Caco-2 (cell line): ENCODE measurements at regions not wholly inside any gene's neighbourhood (a gene's known extent, or its start where the extent isn't known, plus 50 kb on each side); places are given as distances from the start of the nearest gene placed in this dataset.

Experiments used
- BruUV-seq: library from RNA; stranded (reverse); fragments of 400-500 nt; replicated peaks from 2 replicates; lab custom pipeline; 2021; lab: Mats Ljungman, UMichigan
- CTCF ChIA-PET: fragments of 300-600 bp; sonication (Branson Sonifier 250); formaldehyde crosslinking; loops from one replicate; lab custom pipeline; 2022; ENCODE audit warnings: antibody characterized with exemption; lab: Charles Lee
- POLR2A ChIA-PET: fragments of 300-600 bp; sonication (Branson Sonifier 250); formaldehyde crosslinking; loops from one replicate; lab custom pipeline; 2022; ENCODE audit warnings: antibody characterized with exemption; lab: Charles Lee
- DNase-seq, 2 experiments: peaks; one replicate each; pipeline versions ENCODE4 v3.0.0 to v3.0.0-alpha.2; 2020 to 2022
- H3K27me3 ChIP-seq: replicated peaks from 2 replicates; pipeline ENCODE4 v1.6.0; 2011; ENCODE audit warnings: low read length; ENCODE audit not compliant: control insufficient read depth, insufficient read depth
- H3K36me3 ChIP-seq: 2 replicates; pipeline ENCODE4 v1.5.1; 2011; ENCODE audit warnings: low read length; ENCODE audit not compliant: control insufficient read depth, insufficient read depth
- H3K4me1 ChIP-seq: fragments of 250-450 bp; sonication (Bioruptor Pico); 2 replicates; pipeline ENCODE4 v1.5.1; 2020; ENCODE audit warnings: mild to moderate bottlenecking
- H3K4me3 ChIP-seq: 2 replicates; pipeline ENCODE4 v1.5.1; 2011; ENCODE audit warnings: low read depth, mild to moderate bottlenecking, control low read depth, low read length
- H3K9me3 ChIP-seq: fragments of 250-450 bp; sonication (Bioruptor Pico); 2 replicates; pipeline ENCODE4 v1.5.1; 2020; ENCODE audit warnings: mild to moderate bottlenecking, moderate library complexity
- H3K27ac Mint-ChIP-seq: one replicate; pipeline ENCODE4 v1.8.0; 2022; ENCODE audit warnings: mixed read lengths; ENCODE audit not compliant: unreplicated experiment
- H3K27me3 Mint-ChIP-seq: one replicate; pipeline ENCODE4 v1.8.0; 2022; ENCODE audit warnings: mixed read lengths; ENCODE audit not compliant: insufficient read depth, unreplicated experiment
- H3K36me3 Mint-ChIP-seq: one replicate; pipeline ENCODE4 v1.8.0; 2022; ENCODE audit warnings: mild to moderate bottlenecking, mixed read lengths; ENCODE audit not compliant: insufficient read depth, unreplicated experiment
- H3K4me1 Mint-ChIP-seq: one replicate; pipeline ENCODE4 v1.8.0; 2022; ENCODE audit warnings: low read depth, mixed read lengths; ENCODE audit not compliant: unreplicated experiment
- H3K4me3 Mint-ChIP-seq: one replicate; pipeline ENCODE4 v1.8.0; 2022; ENCODE audit warnings: mild to moderate bottlenecking, moderate library complexity, mixed read lengths; ENCODE audit not compliant: unreplicated experiment
- H3K9me3 Mint-ChIP-seq: one replicate; pipeline ENCODE4 v1.8.0; 2022; ENCODE audit warnings: mixed read lengths; ENCODE audit not compliant: unreplicated experiment
- CTCF ChIP-seq, 2 experiments: fragments of 200-600 bp in 1 of 2; IDR thresholded peaks; 1 replicate in 1 of 2; 2 replicates in 1 of 2; pipeline versions ENCODE4 v1.5.1 to v1.8.0; 2011 to 2022; ENCODE audit warnings: antibody characterized with exemption in 1 of 2, control low read depth in 1 of 2, inconsistent platforms in 1 of 2, low read depth in 1 of 2, low read length in 1 of 2, mild to moderate bottlenecking in 1 of 2, moderate library complexity in 1 of 2; ENCODE audit not compliant: insufficient read depth in 1 of 2, severe bottlenecking in 1 of 2, unreplicated experiment in 1 of 2
- intact Hi-C: fragments of 100-400 bp; cut with micrococcal nuclease; formaldehyde crosslinking; loops from one replicate; pipeline ENCODE4 v1.10.0; 2022; ENCODE audit not compliant: unreplicated experiment

DNA sequence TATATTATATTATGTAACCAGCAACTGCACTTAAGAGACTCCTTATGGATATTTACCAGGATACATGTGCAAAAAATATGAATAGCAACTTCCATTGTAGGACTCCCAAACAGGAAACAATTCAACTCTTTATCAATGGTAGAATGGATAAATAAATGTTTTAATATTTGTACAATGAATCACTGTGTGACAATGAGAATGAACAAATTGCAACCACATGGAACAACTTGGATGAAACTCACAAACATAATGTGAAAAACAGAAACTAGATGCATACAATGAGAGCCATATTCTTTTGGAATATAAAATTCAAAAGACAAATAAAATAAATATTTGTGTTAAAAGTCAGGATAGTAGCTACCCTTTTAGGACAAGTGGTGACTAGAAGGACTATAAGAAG, 1015.7 kb downstream of the TECRL start:
- Histone ChIP-seq H3K4me1 (no peaks in the 10 kb centered on the region), H3K27me3 (no peaks in the 10 kb centered on the region), H3K9me3 (no peaks in the 10 kb centered on the region), H3K36me3 (no peaks in the 10 kb centered on the region), H3K4me3 (no peak overlapping the region)
- no peak for DNase-seq
- no peaks in the 10 kb centered on the region for H3K36me3 Mint-ChIP-seq
- intact Hi-C loops = no loop called here
- ChIA-PET POLR2A (no interaction called here), CTCF (no interaction called here)
- H3K27ac Mint-ChIP-seq = no peak overlapping the region
- peaks cover 7% of the 10 kb centered on the region for H3K9me3 Mint-ChIP-seq
- no peaks in the 10 kb centered on the region for H3K27me3 Mint-ChIP-seq
- no peak for TF ChIP-seq CTCF (IDR thresholded peaks at IDR 0.05; ENCODE audit: insufficient read depth in 1 of 2, low read depth in 1 of 2, low read length in 1 of 2, severe bottlenecking in 1 of 2, unreplicated experiment in 1 of 2)
- H3K4me3 Mint-ChIP-seq = no peak overlapping the region
- H3K4me1 Mint-ChIP-seq = no peaks in the 10 kb centered on the region
- BruUV-seq = no TSS peak

- no peaks in the 10 kb centered on the region for H3K36me3 Mint-ChIP-seq
- H3K27ac Mint-ChIP-seq = no peak overlapping the region
- no peaks in the 10 kb centered on the region for H3K27me3 Mint-ChIP-seq
- Histone ChIP-seq H3K4me3 (no peak overlapping the region), H3K27me3 (no peaks in the 10 kb centered on the region), H3K4me1 (no peaks in the 10 kb centered on the region), H3K9me3 (no peaks in the 10 kb centered on the region), H3K36me3 (no peaks in the 10 kb centered on the region)
- no peaks in the 10 kb centered on the region for H3K4me1 Mint-ChIP-seq
- POLR2A ChIA-PET = no interaction called here
- CTCF ChIA-PET = no interaction called here
- H3K9me3 Mint-ChIP-seq = peaks cover 9% of the 10 kb centered on the region
- intact Hi-C loops = no loop called here
- no TSS peak for BruUV-seq
- TF ChIP-seq CTCF (IDR thresholded peaks at IDR 0.05; ENCODE audit: insufficient read depth in 1 of 2, low read depth in 1 of 2, low read length in 1 of 2, severe bottlenecking in 1 of 2, unreplicated experiment in 1 of 2) = no peak
- no peak overlapping the region for H3K4me3 Mint-ChIP-seq
- no peak for DNase-seq
Observed at GRCh38 chr4:63379750-63380522, 1029.3 kb downstream of the TECRL start.

- H3K9me3 Mint-ChIP-seq = no peaks in the 10 kb centered on the region
- H3K27me3 ChIP-seq = no peaks in the 10 kb centered on the region
- no peak overlapping the region for H3K4me3 ChIP-seq
- CTCF ChIA-PET = no interaction called here
- no peak for DNase-seq
- no peaks in the 10 kb centered on the region for H3K36me3 ChIP-seq
- no peak overlapping the region for H3K4me3 Mint-ChIP-seq
- H3K27ac Mint-ChIP-seq = no peak overlapping the region
- intact Hi-C loops = no loop called here
- H3K4me1 ChIP-seq = no peaks in the 10 kb centered on the region
- H3K27me3 Mint-ChIP-seq = no peaks in the 10 kb centered on the region
- no peak for TF ChIP-seq CTCF (IDR thresholded peaks at IDR 0.05; ENCODE audit: insufficient read depth in 1 of 2, low read depth in 1 of 2, low read length in 1 of 2, severe bottlenecking in 1 of 2, unreplicated experiment in 1 of 2)
- BruUV-seq = no TSS peak
- no peaks in the 10 kb centered on the region for H3K4me1 Mint-ChIP-seq
- no peaks in the 10 kb centered on the region for H3K36me3 Mint-ChIP-seq
- POLR2A ChIA-PET = no interaction called here
- H3K9me3 ChIP-seq = no peaks in the 10 kb centered on the region
Observed at GRCh38 chr4:63371001-63371400, 1038.2 kb downstream of the TECRL start.
